Left kidney (tissue), 1 donor: ENCODE measurements at regions not wholly inside any gene's neighbourhood (a gene's known extent, or its start where the extent isn't known, plus 50 kb on each side); places are given as distances from the start of the nearest gene placed in this dataset.
"Not testable (repeated sequence)": the region's sequence is repeated elsewhere in the genome, so short reads cannot be mapped to it uniquely, and the experiment has no call there.

ENCODE experiments used
- DNase-seq: peaks from one replicate; pipeline ENCODE4 v3.0.0-alpha.2; 2013

- DNase-seq = no peak
These were observed 387.0 kb downstream of the ZBBX start for GRCh38 chr3:166993015-166993630.

DNA sequence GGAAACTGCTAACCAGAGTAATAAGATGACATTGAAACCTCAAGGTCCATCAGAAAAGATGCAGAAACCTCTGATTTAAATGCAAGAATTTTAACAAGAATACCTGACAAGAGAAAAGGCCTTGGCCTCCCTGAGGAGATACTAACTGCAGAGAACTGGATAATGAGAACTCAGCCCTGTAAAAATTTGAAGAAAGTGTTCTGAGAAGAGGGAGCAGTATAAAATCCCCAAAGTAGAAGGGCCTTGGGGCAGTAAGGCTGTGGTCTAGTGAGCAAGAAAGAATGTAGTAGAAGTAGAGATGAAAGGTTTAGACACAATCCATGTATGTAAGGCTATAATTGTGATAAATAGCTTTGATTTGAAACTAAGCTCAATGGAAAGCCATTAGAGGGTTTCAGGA is 394.1 kb downstream of the ZBBX start:
- DNase-seq = no peak

GRCh38 chr3:166975796-166976195 is 404.3 kb downstream of the ZBBX start:
- DNase-seq = not testable (repeated sequence)

- not testable (repeated sequence) for DNase-seq
These were observed 412.4 kb downstream of the ZBBX start for GRCh38 chr3:166967714-166968113.

GRCh38 chr3:166962911-166963310 is 417.2 kb downstream of the ZBBX start:
- DNase-seq = no peak

DNA sequence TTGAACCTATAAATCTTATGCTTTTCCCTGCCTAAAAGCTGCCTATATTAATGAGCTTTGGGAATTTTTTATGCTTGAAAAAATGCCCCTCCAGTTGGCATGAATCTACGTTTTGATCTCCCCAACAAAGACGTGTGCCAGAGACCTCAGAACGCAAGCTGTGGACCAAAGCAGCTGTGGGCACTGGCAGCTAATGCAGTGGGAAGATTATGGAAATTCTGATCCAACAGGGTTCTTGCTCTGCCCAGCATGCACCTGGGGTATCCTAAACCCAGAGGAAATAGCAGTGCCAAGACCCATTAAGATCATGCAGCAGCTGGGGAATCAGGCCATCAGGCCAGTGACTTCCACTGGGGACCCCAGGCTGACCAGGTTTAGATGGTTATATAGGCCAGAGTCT is 423.0 kb downstream of the ZBBX start:
- no peak for DNase-seq

GRCh38 chr3:166955201-166955939 is 424.7 kb downstream of the ZBBX start:
- DNase-seq = no peak

DNA sequence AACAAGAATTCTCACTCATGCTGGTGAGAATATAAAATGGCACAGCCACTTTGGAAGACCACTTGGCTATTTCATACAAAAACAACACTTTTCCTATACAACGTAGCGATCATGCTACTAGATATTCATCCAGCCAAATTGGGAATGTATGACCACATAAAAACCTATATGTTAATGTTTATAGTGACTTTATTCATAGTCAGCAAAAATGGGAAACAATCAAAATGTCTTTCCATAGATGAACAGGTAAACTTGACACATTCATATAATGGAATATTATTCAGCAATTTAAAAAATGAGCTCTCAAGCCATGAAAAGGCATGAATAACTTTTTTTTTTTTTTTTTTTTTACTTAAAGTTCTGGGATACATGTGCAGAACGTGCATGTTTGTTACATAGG is 445.2 kb downstream of the ZBBX start:
- no peak for DNase-seq

GRCh38 chr3:166917437-166917836 is 462.7 kb downstream of the ZBBX start:
- no peak for DNase-seq

DNA sequence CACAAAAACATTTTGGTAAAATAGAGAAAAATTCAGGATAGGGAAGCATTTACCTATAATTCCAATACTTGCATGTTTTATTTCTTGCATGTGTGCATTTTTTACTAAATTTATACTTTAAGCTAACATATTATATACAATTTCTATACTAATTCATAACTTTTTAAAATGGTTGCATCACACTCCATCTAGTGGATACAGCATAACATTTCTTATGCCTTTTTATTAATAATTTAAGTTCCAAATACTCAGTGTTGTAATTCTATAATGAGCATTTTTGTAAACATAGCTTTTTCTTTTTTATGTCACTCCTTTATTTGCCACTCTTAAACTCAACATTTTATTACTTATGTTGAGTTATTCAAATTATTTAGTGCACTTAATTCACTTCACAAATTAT is 477.7 kb downstream of the ZBBX start:
- no peak for DNase-seq

DNA sequence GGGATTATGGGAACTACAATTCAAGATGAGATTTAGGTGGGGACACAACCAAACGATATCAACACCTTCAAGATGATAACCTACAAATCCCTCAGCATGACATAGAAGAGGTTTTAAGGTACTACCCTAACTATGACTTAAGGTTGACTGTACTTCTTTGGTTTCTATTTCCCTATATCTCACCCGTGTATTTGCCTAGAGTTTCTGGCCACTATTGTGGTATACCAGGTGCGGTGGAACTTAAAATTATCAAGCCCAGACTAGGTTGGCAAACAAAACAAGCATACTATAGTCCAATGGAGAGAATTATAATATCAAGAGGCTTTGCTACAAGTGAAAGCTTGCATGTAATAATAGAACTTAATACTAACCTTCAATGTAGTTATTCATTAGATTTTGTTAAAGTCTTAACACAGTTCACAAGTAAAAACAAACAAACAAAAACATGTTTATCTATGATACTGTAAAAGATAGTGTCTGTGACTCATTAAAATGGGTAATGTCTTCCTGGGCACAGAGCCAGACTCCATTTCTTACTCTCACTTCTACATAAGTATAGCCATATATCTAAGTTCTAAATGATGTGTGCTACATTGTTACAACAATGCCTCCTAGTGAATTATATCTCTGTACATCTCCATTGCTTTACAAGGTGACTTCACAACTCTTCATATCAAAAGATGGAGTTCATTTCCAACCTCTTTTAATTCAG is 479.1 kb downstream of the ZBBX start:
- no peak for DNase-seq

- DNase-seq = no peak
These were observed 482.3 kb downstream of the ZBBX start for GRCh38 chr3:166897811-166898210.

DNA sequence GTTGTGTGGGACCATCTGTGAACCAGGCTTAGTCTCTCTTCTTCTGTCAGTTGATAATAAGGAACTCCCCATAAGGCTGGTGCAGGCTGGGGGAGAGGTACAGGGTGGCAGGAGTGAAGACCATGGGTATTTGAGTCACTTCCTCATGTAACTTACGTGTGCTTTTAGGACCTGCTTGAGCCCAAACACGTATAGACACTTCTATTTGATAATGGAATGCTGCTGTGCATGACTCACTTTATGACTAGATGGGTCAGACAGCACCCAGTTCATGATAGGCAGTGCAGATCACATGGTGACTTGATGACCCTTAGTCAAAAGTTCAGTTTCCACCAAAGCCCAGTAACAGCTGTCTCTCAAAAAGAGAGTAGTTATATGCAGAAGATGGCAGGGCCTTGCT is 490.9 kb downstream of the ZBBX start:
- DNase-seq = no peak

GRCh38 chr3:166879661-166880060 is 500.4 kb downstream of the ZBBX start:
- DNase-seq = no peak

DNA sequence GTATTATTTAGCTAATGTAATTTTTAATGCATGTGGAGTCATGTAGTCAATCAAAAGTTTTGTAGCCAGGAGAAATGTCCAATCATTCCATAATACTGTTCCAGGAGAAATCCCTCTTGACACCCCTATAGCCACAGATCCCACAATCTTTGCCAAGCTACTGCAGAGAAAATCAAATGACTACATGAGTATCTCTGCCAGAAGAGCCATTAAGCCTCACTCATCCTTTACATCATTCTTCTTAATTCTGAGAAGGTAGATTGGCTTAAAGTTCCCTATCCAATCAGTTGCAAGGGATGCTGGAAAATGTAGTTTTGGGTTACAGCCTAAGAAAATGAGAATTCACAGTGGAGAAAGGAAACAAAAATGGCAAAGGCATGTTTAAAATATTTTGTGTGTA is 502.1 kb downstream of the ZBBX start:
- DNase-seq = no peak

GRCh38 chr3:166864473-166865467 is 515.3 kb downstream of the ZBBX start:
- no peak for DNase-seq

- no peak for DNase-seq
These were observed 519.9 kb downstream of the ZBBX start for GRCh38 chr3:166860217-166860616.

GRCh38 chr3:166844329-166844728 is 535.8 kb downstream of the ZBBX start:
- DNase-seq = no peak

DNA sequence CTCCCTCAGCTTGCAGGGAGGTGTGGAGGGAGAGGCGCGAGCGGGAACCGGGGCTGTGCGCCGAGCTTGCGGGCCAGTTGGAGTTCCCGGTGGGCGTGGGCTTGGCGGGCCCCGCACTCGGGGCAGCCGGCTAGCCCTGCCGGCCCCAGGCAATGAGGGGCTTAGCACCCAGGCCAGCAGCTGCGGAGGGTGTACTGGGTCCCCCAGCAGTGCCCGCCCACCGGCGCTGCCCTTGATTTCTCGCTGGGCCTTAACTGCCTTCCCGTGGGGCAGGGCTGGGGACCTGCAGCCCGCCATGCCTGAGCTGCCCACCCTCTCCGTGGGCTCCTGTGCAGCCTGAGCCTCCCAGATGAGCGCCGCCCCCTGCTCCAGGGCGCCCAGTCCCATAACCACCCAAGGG is 537.3 kb downstream of the ZBBX start:
- not testable (repeated sequence) for DNase-seq

GRCh38 chr3:166837535-166837934 is 542.6 kb downstream of the ZBBX start:
- DNase-seq = no peak

DNA sequence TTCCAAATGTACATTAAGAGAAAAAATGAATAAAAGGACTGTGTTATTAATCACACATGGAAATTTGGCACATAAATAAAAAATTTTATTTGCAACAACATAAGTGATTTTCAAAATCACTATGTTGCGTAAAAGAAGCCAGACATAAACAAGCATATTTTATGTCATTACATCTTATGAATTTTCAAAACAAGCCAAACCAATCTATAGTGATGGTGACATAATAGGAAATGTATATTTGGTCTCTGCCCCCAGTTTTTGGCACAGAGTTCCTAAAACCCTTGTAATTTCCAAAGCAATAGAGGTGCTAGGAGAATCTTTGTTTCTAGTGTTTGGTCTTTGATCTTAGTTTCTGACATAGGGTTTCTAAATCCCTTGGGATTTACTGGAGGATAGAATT is 543.3 kb downstream of the ZBBX start:
- no peak for DNase-seq

DNA sequence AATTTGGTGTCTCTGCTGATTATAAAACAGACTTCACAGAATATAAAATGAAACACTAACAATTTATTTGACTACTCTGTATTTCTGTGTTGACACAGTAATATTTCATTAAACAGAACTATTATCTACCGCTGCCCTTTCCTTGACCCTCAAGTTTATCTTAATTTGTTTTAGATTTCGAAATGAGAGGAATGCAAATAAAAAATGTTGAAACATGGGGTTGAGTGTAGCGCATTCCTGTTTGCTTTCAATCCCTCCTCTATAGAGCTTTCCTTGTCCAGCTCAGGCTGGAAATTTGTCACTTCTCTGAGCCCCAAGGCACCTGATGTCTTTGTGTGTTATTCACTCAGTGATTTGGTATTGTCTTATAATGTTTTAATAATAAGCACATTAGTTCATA is 550.2 kb downstream of the ZBBX start:
- no peak for DNase-seq
